C4-2B (cell line): ENCODE measurements at regions not wholly inside any gene's neighbourhood (a gene's known extent, or its start where the extent isn't known, plus 50 kb on each side); places are given as distances from the start of the nearest gene placed in this dataset.

ENCODE experiments used
- CTCF ChIP-seq: fragments of 450-650 bp; conservative IDR thresholded peaks from 2 replicates; pipeline ENCODE4 v1.5.1; 2017; ENCODE audit warnings: mild to moderate bottlenecking
- ZFX ChIP-seq: fragments of 450-650 bp; IDR thresholded peaks from 2 replicates; pipeline ENCODE4 v1.6.1; 2017

GRCh38 chr1:194078765-194079164, 892.4 kb upstream of the B3GALT2 start:
- TF ChIP-seq CTCF (no peak), ZFX (no peak)
